GM21390 (cell line): ENCODE measurements at regions not wholly inside any gene's neighbourhood (a gene's known extent, or its start where the extent isn't known, plus 50 kb on each side); places are given as distances from the start of the nearest gene placed in this dataset.
"Not testable (repeated sequence)": the region's sequence is repeated elsewhere in the genome, so short reads cannot be mapped to it uniquely, and the experiment has no call there.

Experiments
- ATAC-seq: cut with Tn5 transposase; IDR thresholded peaks from one replicate; pipeline ENCODE4 v1.9.1; 2021; ENCODE audit not compliant: unreplicated experiment

DNA sequence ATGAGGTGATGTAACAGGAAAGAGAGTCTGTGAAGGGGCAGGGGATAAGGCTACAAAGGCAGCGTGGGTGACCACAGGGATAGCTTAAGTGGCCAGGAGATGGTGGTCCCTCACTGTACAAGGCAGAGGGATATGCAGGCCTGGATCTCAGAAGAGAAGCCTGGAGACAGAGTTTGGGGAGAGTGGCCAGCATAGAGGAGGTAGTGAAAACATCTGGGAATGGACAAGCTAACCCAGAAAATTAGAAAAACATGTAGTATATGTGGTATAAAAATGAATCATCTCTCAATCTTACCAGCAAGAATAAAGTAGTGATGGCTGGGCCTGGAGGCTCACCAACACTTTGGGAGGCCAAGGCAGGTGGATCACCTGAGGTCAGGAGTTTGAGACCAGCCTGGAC is 349.2 kb upstream of the KLF4 start:
- ATAC-seq: no peak

DNA sequence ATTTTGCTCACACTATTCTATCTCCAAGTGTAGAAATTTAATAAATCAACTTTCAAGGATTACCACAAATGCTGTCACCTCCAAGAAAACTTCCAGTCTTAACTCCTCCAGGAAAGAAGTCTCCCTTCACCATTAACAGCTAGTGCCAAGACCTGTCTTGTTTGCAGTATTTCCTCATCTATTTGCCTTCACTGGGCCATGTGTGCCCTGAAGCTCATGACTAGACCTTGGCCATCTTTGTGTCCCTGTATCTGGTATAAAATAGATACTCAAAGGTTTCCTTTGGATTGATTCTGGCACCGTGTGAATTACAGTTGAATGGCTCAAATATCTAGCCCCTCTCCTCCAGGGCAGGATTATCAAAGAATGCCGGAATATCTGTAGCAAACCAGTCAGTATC is 346.7 kb upstream of the KLF4 start:
- ATAC-seq: no peak

DNA sequence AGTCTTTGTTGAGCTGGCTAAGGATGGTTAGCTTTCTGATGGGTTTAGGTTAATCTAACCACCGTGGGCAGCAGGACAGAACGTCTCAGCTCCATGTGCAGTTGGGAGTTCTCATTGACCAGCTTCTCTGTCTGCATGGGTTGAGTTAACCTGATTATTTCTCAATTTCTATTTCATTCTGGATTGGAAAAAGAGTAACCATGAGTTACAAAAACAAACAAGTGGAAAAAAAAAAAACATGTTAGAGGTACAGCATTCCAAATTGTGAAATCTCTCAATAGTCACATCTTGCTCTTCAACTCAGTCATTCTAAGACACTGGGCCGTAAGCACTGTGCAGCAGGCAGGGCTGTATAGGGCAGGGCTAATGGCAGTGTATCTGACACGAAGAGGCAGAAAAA is 343.7 kb upstream of the KLF4 start:
- no peak for ATAC-seq

DNA sequence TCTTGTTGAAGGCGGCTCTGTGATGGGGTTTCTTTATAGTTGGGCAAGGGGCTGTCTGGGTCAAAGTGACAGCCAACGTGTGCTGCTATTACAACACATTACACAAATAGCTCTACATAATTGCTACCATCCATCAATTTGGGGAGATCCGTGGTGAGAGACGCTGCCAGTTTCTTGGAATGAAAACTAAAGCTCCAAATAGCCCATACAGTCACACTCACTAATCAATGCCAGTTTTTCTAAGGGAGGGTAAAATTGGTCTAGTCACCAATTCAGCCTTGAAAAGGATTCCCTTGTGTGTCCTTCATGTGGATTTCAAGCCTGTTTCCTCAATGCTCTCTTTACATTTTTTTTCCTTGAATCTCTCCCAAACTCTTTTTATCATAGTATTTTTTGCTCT is 343.3 kb upstream of the KLF4 start:
- no peak for ATAC-seq

DNA sequence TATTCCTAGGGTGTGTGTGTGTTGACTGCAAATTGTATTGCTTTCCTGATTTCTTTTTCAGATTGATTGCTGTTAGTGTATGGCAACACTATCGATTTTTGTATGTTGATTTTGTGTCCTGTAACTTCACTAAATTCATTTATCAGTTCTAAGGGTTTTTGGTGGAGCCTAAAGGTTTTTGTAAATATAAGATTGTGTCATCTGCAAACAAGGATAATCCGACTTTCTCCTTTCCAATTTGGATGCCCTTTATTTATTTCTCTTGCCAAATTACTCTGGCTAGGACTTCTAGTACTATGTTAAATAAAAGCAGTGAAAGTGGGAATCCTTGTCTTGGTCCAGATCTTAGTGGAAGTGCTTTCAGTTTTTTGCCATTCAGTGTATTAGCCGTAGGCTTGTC is 340.9 kb upstream of the KLF4 start:
- no peak for ATAC-seq

DNA sequence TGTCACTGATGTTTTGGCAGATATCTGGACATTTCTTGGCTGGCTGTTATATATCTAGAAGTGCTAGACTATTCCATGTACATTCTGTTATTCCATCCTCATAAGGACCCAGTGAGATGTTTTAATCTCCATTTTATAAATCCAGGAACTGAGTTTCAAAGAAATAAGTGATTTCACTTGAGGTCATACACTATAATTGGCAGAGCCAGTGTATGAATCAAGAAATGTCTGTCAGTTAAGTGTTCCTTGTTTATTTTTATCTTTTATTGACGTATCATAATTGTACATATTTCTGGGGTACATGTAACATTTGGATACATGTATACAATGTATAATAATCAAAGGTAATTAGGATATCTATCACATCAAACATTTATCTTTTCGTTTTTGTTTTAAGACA is 338.3 kb upstream of the KLF4 start:
- no peak for ATAC-seq

DNA sequence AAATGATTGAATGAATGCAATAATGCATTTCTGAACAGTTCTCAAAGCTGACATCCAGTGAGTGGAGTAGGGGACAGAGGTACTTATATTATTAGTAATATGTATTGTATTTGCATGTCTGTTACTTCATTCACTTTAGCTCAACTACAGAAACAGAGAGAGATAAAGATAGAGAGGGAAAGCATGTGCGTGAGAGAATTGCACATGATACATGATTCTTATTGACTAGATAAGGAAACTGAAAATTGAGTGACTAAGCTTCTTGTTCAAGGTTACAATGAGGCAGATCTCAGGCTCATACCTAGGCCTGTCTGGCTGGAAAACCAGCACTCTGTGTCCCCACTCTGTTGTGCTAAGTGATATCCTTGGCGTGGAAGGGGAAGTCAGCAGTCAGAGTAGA is 337.7 kb upstream of the KLF4 start:
- peak; percentile 93 for ATAC-seq

DNA sequence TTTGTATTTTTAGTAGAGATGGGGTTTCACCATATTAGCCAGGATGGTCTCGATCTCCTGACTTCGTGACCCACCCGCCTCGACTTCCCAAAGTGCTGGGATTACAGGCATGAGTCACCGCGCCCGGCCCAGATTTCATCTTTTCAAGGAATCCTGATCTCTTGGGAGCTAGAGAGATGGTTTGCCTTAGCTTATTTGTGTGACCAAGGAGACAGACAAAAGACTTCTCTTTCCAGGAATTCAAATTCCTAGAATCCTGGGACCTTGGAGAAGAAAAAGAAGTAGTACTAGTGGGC is 337.1 kb upstream of the KLF4 start:
- ATAC-seq: not testable (repeated sequence)

DNA sequence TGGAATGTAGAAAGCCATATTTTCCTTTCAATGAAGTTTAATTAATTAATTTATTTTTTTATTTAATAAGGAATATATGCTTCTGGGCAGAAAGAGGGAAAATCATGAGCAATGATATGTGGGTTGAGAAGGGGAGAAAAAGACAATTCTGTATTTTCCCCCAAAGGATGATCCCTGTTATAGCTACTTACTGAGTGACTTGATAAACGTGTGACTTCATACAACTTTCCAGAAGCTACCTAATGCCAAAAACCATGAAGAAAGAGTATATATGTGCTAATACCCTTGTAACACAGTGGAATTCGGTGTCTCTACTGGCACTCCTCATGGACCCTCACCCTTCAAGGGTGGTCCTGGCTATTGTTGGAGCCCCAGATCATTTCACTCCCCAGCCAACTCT is 335.0 kb upstream of the KLF4 start:
- no peak for ATAC-seq

DNA sequence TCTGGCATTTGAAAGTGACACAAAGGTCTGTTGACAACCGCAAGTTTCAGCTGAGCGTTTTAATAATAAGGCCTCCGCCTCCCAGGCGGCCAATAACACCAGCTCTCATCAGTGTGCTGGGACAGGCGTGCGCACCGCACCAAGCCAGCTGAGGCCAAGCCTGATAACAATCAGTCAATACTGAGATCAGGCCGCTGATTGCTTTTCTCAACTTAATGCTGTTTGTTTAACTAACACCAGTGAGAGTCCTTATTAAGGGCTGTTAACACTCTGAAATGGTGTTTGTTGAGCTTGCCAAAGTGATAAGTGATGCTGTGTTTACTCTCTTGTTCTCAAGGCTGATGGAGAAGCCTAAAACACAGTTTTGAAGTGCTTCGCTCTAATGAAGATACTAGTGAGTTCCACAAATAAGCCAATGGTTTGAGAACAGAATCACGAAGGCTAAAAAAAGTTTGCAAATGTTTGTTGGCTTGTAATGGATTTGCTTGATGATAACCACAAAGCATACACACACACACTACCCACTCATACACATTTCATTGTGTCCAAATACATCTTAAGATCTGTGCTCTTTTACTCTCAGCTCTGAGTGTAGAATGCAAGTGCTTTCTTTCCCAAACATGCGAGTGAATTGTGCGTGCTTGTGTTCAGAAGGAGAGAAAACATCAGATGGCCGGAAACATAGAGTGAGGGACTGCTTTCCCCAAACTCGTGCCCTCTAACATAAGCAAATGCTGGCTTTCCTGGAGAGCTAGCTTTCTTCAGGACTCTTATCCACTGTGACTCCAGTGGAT is 330.4 kb upstream of the KLF4 start:
- ATAC-seq: no peak

DNA sequence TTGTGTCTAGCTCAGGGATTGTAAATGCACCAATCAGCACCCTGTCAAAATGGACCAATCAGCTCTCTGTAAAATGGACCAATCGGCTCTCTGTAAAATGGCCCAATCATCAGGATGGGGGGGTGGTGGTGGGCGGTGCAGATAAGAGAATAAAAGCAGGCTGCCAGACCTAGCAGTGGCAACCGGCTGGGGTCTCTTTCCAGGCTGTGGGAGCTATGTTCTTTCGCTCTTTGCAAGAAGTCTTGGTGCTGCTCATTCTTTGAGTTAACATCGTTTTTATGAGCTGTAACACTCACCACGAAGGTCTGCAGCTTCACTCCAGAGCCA is 328.9 kb upstream of the KLF4 start:
- ATAC-seq: not testable (repeated sequence)

DNA sequence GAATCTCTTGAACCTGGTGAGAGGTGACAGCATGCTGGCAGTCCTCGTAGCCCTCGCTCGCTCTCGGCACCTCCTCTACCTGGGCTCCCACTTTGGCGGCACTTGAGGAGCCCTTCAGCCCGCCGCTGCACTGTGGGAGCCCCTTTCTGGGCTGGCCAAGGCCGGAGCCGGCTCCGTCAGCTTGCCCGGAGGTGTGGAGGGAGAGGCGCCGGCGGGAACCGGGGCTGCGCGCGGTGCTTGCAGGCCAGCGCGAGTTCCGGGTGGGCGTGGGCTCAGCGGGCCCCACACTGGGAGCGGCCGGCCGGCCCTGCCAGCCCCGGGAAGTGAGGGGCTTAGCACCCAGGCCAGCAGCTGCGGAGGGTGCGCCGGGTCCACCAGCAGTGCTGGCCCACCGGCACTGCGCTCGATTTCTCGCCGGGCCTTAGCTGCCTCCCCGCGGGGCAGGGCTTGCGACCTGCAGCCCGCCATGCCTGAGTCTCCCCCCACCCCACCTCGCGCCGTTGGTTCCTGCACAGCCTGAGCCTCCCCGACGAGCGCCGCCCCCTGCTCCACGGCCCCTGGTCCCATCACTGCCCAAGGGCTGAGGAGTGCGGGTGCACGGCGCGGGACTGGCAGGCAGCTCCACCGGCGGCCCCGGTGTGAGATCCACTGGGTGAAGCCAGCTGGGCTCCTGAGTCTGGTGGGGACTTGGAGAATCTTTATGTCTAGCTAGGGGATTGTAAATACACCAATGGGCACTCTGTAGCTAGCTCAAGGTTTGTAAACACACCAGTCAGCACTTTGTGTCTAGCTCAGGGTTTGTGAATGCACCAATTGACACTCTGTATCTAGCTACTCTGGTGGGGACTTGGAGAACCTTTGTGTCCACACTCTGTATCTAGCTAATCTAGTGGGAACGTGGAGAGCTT is 328.3 kb upstream of the KLF4 start:
- not testable (repeated sequence) for ATAC-seq

DNA sequence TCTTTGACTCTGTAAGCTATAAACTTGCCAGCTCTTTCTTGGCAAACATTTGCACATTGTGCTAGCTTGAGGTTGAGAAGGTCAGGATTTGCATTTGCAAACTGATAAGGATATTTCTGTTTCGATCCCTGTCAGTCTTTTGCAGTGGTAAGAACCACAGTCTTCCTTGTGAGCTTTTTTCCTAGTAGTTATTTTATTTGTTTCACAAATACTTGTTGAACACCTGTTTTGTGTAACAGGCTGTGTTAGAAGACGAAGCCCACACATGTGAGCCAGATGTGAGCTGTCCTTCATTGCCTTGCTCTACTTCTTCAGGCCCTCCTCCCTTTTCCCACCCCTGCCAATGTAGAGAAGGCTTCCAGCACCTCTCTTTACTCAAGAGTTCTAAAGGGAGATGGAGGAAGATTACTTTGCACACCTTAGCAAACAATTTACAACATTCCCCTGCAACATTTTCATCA is 327.0 kb upstream of the KLF4 start:
- ATAC-seq: peak; percentile 61

DNA sequence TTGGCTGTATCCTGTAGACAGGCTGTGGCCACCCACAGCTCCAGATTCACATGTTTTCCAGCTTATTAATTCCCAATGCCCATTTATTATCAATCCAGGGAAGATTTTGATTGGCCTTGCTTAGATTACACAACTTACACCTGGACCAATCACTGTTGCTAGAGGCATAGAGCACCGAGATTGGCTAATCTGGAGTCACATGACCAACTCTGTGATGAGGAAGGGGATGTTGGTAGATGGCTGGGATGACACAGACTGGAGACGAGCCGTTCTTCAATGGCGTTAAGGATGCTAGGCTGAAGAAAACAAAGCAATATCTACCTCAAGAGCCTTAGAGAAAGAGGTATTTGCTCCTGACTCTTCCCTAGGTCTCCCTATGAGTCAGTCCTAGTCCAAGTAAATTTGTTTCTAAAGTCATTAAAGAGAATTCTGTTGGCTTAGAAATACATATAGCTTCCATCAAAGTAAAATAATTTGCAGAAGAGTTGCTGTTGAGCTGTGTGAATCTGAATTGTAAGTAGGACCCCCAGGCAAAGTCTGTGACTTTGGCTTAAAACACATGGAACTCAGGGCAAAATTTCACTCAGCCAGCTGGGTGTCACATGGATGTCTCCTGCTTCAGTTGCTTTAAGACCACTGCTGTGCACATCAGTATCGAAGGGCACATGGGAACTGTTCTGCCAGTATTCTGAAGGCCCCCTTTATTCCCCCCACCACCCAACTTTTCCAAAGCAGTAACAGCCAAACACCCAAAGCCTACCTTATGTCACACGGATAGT is 326.4 kb upstream of the KLF4 start:
- no peak for ATAC-seq

DNA sequence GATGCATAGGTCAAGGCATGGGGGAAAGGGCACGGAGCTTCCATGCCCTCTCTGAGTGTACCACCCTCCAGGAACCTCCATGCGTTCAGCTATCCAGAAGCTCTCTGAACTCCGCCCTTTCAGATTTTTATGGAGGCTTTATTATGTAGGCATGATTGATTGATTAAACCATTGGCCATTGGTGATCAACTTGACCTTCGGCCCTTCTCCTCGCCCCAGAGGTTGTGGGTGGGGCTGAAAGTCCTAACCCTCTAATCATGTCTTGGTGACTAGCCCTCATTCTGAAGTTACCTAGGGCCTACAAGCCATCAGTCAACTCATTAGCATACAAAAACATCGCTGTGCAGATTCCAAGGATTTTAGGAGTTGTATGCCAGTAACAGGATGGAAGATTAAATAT is 323.7 kb upstream of the KLF4 start:
- no peak for ATAC-seq

DNA sequence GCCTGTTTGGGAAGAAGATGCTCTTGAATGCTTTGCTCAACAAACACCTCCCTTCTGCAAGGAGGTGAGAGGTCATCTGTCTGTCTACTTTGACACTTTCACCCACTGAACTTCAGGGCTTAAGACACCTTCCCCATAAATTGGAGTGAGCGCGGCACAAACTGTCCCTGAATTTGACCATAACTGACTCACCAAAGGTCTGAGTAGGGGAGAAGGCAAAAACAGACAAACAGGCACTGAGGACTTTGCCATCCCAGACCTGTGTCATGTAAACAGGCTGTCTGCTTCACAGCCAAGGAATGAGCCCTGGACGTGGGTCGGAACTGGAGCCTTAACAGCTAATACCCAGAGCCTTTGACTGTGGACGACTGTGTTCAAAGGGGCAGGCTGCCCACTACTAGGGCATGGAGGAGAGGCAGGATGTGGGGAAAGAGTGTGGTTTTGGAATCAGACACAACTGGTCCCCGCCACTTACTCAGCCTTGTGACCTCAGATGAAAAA is 320.9 kb upstream of the KLF4 start:
- ATAC-seq: no peak

DNA sequence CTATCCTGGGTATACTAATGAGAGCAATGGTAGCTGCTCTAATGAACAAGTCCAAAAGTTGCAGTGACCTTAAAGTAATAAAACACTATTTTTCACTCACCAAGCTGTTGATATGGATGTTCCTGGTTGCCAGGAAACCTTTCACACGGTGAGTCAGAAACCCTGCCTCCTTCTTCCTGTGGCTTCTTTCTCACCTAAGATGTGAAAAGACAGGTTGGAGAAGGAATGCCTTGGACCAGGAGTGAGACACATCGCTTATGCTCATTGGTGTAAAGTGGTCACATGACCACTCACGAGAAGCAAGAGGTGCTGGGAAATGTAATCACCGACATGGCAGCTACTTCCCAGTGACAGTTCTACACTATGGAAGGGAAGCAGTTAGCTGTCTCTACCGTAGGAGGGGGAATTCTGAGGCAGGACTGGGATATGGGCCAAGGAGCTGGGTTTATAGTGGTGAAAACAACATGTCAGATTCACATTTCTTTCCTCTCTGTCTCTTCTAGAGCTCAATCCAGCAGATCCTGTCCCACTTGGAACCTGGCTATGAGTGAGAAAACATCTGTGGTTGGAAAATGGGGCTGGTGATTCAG is 320.4 kb upstream of the KLF4 start:
- ATAC-seq: no peak

DNA sequence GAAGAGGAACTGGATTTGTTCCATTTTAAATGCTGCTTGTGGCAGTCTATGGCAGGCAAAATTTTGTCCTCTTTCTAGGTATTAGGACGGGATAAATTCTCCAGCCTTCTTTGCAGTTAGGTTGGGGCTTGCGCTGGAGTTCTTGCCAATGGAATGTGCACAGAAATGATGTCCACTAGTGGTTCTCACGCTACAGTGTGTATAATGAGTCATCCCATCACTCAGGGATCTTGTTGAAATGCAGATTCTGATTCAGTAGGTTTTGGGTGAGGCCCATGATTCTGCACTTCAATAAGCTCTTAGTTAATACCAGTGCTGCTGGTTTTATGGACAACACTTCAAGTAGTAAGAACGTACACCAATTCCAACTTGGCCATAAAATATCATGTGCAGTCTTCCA is 317.6 kb upstream of the KLF4 start:
- ATAC-seq: no peak

DNA sequence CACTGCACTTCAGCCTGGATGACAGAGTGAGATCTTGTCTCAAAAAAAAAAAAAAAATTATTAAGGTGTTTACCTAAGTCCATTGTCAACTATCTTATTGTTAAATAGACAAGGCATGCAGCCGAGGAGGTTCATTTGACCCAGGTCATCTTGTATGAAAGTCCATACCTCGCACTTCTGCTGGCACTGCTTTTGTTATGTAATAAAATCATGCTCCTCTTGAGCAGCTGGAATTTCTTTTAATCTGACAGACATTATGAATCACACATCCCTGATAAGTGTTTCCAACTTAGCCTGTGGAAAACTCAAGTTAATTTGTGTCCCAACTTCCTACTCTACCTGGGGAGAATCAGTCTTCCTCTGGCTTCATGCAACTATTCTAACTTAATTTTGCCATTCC is 315.6 kb upstream of the KLF4 start:
- no peak for ATAC-seq

DNA sequence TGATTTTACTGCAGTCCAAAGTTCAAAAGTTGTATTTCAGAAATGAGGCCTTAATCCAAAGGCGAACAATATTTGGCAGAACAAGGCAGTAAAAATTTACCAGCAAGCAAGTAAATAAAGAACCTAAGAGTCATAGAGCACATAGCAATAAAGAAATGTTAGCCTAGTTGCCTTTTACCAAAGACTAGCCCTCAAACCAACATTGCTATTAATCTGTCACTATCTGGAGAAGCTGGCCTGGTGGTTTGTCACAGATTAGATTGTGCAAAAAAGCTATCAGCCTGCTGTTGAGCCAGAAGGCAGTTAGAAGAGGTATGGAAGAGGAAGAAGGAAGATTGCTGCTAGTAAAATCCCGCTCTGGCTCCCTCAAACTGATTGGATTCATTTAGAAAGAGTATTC is 304.7 kb upstream of the KLF4 start:
- no peak for ATAC-seq

DNA sequence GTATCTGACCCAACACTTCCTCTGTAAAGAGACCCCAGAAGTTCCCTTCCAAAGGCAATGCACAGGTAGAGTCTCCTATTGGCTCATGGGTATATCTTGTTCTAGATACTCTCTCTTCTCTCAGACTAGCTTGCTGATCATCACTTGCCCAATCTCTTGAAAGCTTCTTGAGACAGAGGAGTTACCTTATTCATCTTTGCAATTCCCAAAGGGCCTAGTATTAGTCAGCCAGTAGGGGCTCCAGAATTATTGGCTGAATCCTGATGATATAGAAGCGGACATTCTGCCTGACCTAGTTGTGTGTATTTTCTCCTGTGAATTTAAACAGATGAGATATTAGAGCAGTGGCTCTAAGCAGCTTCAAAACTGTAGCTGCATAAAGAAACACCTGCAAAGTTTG is 304.0 kb upstream of the KLF4 start:
- no peak for ATAC-seq
